T-helper 22 cell (primary cell): ENCODE measurements at regions not wholly inside any gene's neighbourhood (a gene's known extent, or its start where the extent isn't known, plus 50 kb on each side); places are given as distances from the start of the nearest gene placed in this dataset.

Source experiments
- DNase-seq: peaks from one replicate; pipeline ENCODE4 v3.0.0-alpha.2; 2020; ENCODE audit warnings: low read depth

DNA sequence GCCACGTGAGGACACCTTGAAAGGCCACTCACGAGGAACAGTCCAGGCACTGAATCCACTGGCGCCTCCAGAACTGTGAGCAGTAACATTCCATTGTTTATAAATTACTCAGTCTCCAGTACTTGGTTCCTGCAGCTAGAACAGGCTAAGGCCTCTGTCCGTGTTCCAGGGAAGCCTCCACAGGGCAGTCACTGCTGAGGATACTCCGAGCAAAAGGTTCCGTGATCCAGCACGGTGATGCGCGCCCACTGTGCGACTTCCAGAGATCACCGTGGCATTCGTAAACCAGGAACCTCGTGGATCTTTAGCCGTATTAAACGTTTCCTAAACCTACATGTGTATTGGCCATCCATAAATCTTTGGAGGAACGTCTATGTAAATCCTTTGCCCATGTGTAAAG, 51.5 kb upstream of the SALL3 start:
- DNase-seq = no peak

DNA sequence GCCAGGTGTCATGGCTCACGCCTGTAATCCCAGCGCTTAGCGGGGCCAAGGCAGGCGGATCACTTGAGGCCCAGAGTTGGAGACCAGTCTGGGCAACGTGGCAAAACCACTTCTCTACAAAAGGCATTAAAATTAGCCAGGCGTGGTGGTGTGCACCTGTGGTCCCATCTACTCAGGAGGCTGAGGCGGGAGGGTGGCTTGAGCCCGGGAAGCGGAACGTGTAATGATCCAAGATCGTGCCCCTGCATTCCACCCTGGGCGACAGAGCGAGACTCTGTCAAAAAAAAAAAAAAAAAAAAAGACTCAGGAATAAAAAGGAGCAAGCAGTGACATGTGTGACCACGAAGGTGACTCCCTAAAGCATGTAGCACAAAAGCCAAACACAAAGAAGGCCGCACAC, 50.1 kb upstream of the SALL3 start:
- no peak for DNase-seq
